GM19351 (cell line): ENCODE measurements at regions not wholly inside any gene's neighbourhood (a gene's known extent, or its start where the extent isn't known, plus 50 kb on each side); places are given as distances from the start of the nearest gene placed in this dataset.

Experiments used
- ATAC-seq: cut with Tn5 transposase; IDR thresholded peaks from one replicate; pipeline ENCODE4 v1.9.1; 2021; ENCODE audit warnings: mild to moderate bottlenecking, moderate library complexity; ENCODE audit not compliant: unreplicated experiment

- peak; percentile 99 for ATAC-seq
Observed at GRCh38 chr9:103397868-103398600, 402.9 kb downstream of the CYLC2 start.

GRCh38 chr9:103399535-103399934 lies 404.4 kb downstream of the CYLC2 start:
- ATAC-seq, result no peak

GRCh38 chr9:103407260-103407659 lies 412.1 kb downstream of the CYLC2 start:
- no peak for ATAC-seq

- ATAC-seq, result no peak
Observed at GRCh38 chr9:103410059-103410458, 414.9 kb downstream of the CYLC2 start.

DNA sequence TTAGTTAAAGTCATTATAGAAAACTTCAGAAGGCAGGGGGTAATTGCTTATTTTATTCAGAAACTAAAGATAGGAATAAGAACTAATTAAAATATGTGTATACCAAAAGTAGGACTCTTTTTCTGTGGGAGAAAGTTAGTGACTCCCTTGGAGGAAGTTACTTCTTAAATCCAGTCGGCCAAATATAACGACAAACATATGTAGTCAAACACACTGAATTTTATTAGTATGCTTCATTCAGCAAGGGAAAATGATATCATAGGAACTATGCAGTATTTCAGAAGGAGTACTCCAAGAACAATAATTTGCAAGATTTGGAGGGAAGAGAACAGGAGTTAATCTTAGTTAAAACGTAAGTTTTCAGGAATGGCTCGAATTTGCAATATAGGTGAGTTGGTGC lies 432.6 kb downstream of the CYLC2 start:
- ATAC-seq, result no peak

DNA sequence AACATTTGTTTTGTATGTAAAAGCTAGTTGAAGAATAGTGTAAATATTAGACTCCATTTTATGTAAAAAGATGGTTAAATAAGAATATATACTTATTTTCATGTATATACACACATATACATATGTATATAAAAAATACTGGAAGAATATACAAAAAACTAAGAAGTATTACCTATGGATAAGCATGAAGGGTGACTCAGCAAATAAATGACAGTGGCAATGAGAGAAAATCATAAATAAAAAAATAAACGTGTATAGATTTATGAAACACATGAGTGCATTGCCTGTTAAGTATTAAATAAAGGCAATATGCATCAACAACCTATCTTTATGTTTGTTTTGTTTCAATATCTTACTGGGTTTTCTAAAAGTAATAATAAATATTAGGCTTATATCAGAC lies 435.3 kb downstream of the CYLC2 start:
- no peak for ATAC-seq

DNA sequence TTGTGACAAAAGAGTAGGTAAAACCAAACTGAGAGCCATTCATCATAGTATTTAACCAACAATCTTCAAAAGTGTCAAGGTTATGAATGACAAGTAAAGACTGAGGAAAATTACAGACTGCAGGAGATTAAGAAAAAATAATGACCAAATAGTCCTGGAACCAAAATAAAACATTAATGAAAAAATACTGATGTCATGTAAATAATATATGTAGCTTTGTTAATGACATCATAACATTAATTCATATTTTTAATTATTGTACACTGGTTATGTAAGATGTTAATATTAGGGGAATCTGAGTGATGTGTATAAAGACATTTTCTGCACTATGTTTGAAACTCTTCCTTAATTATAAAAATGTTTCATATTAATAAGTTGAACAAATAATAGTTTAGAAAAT lies 436.7 kb downstream of the CYLC2 start:
- no peak for ATAC-seq

- no peak for ATAC-seq
Observed at GRCh38 chr9:103444176-103444575, 449.0 kb downstream of the CYLC2 start.

GRCh38 chr9:103458826-103459225 lies 463.7 kb downstream of the CYLC2 start:
- ATAC-seq, result no peak

GRCh38 chr9:103471241-103471640 lies 476.1 kb downstream of the CYLC2 start:
- no peak for ATAC-seq

DNA sequence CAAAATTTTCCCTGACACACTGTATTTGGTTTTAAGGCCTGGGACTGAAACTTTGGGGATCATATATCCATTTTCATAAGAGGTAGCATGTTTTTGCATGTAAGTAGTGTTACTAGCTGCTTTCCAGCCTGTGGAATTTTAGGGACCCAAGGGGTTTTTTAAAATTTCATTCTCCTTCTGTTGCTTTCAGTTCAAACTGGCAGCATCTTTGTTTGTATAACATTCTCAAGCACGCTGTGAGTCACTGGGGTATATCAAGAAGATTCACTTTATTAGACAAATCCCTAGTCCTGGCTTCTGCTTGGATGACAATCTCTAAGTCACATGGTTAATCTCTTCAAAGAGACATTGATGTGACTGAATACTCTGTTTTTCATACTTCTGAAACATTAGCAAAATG lies 479.0 kb downstream of the CYLC2 start:
- ATAC-seq, result no peak

DNA sequence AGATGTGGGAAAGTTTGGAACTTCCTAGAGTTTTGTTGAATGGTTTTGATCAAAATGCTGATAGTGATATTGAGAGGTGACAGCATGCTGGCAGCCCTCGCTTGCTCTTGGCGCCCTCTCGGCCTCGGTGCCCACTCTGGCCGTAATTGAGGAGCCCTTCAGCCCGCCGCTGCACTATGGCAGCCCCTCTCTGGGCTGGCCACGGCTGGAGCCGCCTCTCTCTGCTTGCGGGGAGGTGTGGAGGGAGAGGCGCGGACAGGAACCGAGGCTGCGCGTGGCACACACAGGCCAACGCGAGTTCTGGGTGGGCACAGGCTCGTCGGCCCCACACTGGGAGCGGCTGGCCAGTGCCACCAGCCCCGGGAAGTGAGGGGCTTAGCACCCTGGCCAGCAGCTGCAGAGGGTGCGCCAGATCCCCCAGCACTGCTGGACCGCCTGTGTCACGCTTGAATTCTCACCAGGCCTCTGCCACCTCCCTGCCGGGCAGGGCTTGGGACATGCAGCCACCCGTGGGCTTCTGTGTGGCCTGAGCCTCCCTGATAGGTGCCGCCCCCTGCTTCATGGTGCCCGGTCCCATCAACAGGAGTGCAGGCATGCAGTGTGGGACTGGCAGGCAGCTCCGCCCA lies 488.5 kb downstream of the CYLC2 start:
- ATAC-seq, result no peak

GRCh38 chr9:103485138-103485537 lies 490.0 kb downstream of the CYLC2 start:
- ATAC-seq, result no peak

- no peak for ATAC-seq
Observed at GRCh38 chr9:103514767-103515166, 519.6 kb downstream of the CYLC2 start.

DNA sequence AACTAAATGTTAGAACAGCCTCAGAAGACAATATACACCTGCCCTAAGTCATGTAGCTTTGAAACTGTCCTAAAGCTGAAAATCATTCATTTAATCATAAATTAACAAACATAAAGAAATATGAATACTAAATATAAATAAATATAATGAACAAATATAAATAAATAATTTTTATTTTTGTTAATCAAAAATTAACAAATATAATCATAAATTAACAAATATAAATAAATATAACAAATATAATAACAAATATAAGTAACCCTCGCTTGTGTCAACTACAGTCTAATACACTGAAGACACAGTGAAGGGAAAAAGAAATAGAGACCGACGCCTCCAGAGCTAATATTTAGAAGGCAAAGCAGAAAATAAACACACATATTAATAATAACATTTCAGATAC lies 527.3 kb downstream of the CYLC2 start:
- no peak for ATAC-seq

- ATAC-seq, result no peak
Observed at GRCh38 chr9:103530934-103531333, 535.8 kb downstream of the CYLC2 start.

- no peak for ATAC-seq
Observed at GRCh38 chr9:103533318-103533717, 538.2 kb downstream of the CYLC2 start.

DNA sequence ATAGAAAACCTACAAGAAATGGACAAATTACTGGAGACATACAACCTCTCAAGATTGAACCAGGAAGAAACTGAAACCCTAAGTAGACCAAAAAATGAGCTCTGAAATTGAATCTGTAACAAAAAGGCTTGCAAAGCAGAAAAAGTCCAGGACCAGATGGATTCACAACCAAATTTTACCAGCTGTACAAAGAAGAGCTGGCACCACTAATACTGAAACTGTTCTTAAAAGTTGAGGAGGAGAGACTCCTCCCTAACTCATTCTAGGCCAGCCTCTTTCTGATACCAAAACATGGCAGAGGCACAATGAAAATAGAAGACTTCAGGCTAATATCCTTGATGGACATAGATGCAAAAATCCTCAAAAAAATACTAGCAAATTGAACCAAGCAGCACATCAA lies 542.3 kb downstream of the CYLC2 start:
- no peak for ATAC-seq

- ATAC-seq, result no peak
Observed at GRCh38 chr9:103545260-103545659, 548.8 kb upstream of the SMC2 start.

GRCh38 chr9:103552712-103553111 lies 541.4 kb upstream of the SMC2 start:
- ATAC-seq, result no peak

- ATAC-seq, result no peak
Observed at GRCh38 chr9:103574056-103574455, 520.1 kb upstream of the SMC2 start.

- ATAC-seq, result no peak
Observed at GRCh38 chr9:103586721-103587120, 507.4 kb upstream of the SMC2 start.

DNA sequence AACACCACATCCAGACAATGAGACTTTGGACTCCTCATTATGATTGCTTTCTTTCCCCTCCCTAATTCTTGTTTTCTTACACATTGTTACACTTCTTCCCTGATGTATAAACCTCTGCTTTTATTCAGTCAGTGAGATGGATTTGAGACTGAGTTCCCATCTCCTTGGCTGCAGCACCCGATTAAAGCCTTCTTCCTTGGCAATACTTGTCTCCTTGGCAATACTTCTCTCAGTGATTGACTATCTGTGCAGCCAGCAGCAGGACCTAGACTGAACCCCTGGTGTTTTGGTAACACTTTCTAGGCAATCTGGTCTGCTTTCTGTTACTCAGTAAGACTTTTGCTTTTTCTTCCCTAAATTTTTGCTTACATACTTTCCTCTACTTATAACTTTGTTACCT lies 492.8 kb upstream of the SMC2 start:
- ATAC-seq, result no peak
